ENCODE measurements at regions not wholly inside any gene's neighbourhood (a gene's known extent, or its start where the extent isn't known, plus 50 kb on each side); places are given as distances from the start of the nearest gene placed in this dataset.

- DNase-seq (ENCODE audit: low read depth): no peak
These were observed 506.8 kb downstream of the INSC start for GRCh38 chr11:15621565-15621964.

- DNase-seq (ENCODE audit: low read depth): no peak
These were observed 507.6 kb downstream of the INSC start for GRCh38 chr11:15622231-15622890.

GRCh38 chr11:15624701-15625100 lies 510.0 kb downstream of the INSC start:
- no peak for DNase-seq (ENCODE audit: low read depth)

GRCh38 chr11:15625691-15626090 lies 511.0 kb downstream of the INSC start:
- no peak for DNase-seq (ENCODE audit: low read depth)

- no peak for DNase-seq (ENCODE audit: low read depth)
These were observed 512.8 kb downstream of the INSC start for GRCh38 chr11:15627560-15627959.

GRCh38 chr11:15629690-15630321 lies 515.1 kb downstream of the INSC start:
- no peak for DNase-seq (ENCODE audit: low read depth)

GRCh38 chr11:15630896-15631295 lies 516.2 kb downstream of the INSC start:
- DNase-seq (ENCODE audit: low read depth): no peak

- no peak for DNase-seq (ENCODE audit: low read depth)
These were observed 520.8 kb downstream of the INSC start for GRCh38 chr11:15635521-15635920.

GRCh38 chr11:15636521-15637089 lies 521.9 kb downstream of the INSC start:
- no peak for DNase-seq (ENCODE audit: low read depth)

- DNase-seq (ENCODE audit: low read depth): no peak
These were observed 523.7 kb downstream of the INSC start for GRCh38 chr11:15638386-15638787.

- no peak for DNase-seq (ENCODE audit: low read depth)
These were observed 525.6 kb downstream of the INSC start for GRCh38 chr11:15640318-15640717.

- no peak for DNase-seq (ENCODE audit: low read depth)
These were observed 526.7 kb downstream of the INSC start for GRCh38 chr11:15641271-15642045.

- DNase-seq (ENCODE audit: low read depth): no peak
These were observed 530.5 kb downstream of the INSC start for GRCh38 chr11:15645201-15645600.

GRCh38 chr11:15649371-15650104 lies 534.8 kb downstream of the INSC start:
- no peak for DNase-seq (ENCODE audit: low read depth)

GRCh38 chr11:15650105-15650938 lies 535.6 kb downstream of the INSC start:
- DNase-seq (ENCODE audit: low read depth): peak; percentile 65

- no peak for DNase-seq (ENCODE audit: low read depth)
These were observed 536.3 kb downstream of the INSC start for GRCh38 chr11:15651033-15651432.

GRCh38 chr11:15651816-15652215 lies 537.1 kb downstream of the INSC start:
- DNase-seq (ENCODE audit: low read depth): no peak

GRCh38 chr11:15653191-15653710 lies 538.5 kb downstream of the INSC start:
- DNase-seq (ENCODE audit: low read depth): no peak

- DNase-seq (ENCODE audit: low read depth): no peak
These were observed 539.7 kb downstream of the INSC start for GRCh38 chr11:15654451-15654850.

- DNase-seq (ENCODE audit: low read depth): no peak
These were observed 540.8 kb downstream of the INSC start for GRCh38 chr11:15655552-15655951.

- no peak for DNase-seq (ENCODE audit: low read depth)
These were observed 542.5 kb downstream of the INSC start for GRCh38 chr11:15657264-15657663.

Measured in activated T-cell treated with anti-CD3 and anti-CD28 coated beads for 24 hours (primary cell).